ENCODE measurements at regions not wholly inside any gene's neighbourhood (a gene's known extent, or its start where the extent isn't known, plus 50 kb on each side); places are given as distances from the start of the nearest gene placed in this dataset.

DNA sequence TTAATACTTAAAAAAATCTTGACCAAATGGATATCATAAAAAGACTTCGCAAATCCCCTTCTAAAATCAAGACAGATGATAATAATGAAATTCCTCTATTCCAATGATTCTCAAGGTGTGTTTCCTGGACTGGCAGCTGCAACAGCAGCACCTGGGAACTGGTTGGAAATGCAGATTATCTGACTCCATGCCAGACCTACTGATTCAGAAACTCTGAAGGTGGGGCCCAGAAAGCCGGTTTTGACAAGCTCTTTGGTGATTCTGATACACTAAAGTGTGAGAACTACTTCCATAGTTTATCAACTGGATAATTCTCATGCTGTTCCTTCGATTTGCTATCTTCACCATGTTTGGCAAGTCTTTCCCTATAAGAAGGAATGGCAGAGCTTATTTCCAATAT lies 252.1 kb downstream of the COL12A1 start:
- no peak for ATAC-seq
- H3K4me1 ChIP-seq, result no peaks in the 10 kb centered on the region
- H3K9me3 ChIP-seq, result peaks cover 5% of the 10 kb centered on the region
- TF ChIP-seq, protein P1, sequence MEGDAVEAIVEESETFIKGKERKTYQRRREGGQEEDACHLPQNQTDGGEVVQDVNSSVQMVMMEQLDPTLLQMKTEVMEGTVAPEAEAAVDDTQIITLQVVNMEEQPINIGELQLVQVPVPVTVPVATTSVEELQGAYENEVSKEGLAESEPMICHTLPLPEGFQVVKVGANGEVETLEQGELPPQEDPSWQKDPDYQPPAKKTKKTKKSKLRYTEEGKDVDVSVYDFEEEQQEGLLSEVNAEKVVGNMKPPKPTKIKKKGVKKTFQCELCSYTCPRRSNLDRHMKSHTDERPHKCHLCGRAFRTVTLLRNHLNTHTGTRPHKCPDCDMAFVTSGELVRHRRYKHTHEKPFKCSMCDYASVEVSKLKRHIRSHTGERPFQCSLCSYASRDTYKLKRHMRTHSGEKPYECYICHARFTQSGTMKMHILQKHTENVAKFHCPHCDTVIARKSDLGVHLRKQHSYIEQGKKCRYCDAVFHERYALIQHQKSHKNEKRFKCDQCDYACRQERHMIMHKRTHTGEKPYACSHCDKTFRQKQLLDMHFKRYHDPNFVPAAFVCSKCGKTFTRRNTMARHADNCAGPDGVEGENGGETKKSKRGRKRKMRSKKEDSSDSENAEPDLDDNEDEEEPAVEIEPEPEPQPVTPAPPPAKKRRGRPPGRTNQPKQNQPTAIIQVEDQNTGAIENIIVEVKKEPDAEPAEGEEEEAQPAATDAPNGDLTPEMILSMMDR (IDR thresholded peaks at IDR 0.05), result no peak
- H3K27me3 ChIP-seq (ENCODE audit: low read depth), result no peaks in the 10 kb centered on the region
- no peaks in the 10 kb centered on the region for H3K36me3 ChIP-seq
- no peak overlapping the region for H3K27ac ChIP-seq
- no peak for DNase-seq
- intact Hi-C loops (cut with DNase I), result no loop called here
- no peak overlapping the region for H3K4me3 ChIP-seq

DNA sequence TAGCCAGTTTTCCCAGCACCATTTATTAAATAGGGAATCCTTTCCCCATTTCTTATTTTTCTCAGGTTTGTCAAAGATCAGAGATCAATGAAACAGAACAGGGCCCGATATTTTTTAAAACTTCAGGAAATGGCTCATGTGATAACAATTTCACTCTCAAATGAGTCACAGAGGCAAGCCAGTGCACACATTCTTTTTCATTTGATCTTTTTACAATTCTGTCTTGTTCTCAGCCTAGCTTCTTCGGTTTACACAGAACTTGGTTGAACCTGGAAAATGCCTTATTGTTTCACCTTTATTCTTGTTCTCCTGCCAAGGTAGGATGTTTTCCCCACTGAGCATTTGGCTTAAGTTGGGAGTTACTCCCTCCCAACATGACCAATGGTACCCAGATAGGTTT lies 258.9 kb downstream of the COL12A1 start:
- peaks cover 3% of the 10 kb centered on the region for H3K9me3 ChIP-seq
- ATAC-seq, result no peak
- no peak for DNase-seq
- no peak overlapping the region for H3K27ac ChIP-seq
- intact Hi-C loops (cut with DNase I), result no loop called here
- H3K4me3 ChIP-seq, result no peak overlapping the region
- H3K4me1 ChIP-seq, result no peaks in the 10 kb centered on the region
- TF ChIP-seq, protein P1 (IDR thresholded peaks at IDR 0.05), result no peak
- H3K27me3 ChIP-seq (ENCODE audit: low read depth), result no peaks in the 10 kb centered on the region
- no peaks in the 10 kb centered on the region for H3K36me3 ChIP-seq

DNA sequence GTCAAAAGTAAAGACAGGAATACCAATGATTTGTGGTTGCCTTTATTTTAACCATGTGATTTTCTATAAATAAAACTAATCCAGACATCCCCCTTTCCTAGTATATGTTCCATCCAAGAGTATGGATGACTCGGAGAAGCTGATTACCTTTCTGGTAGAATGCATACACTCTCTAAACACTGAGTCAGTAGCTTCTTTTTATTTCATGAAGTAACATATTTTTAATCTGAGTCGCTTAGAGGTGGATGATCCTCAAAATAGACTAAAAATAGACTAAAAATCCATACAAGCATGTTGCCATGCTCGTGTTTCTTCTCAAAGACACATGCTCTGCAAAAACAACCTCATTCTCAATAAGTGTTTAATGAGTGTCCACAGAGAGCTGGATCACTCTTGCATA lies 263.7 kb downstream of the COL12A1 start:
- DNase-seq, result no peak
- intact Hi-C loops (cut with DNase I), result no loop called here
- no peaks in the 10 kb centered on the region for H3K36me3 ChIP-seq
- H3K27me3 ChIP-seq (ENCODE audit: low read depth), result no peaks in the 10 kb centered on the region
- no peaks in the 10 kb centered on the region for H3K4me1 ChIP-seq
- TF ChIP-seq, protein P1 (IDR thresholded peaks at IDR 0.05), result no peak
- ATAC-seq, result no peak
- H3K9me3 ChIP-seq, result no peaks in the 10 kb centered on the region
- no peak overlapping the region for H3K27ac ChIP-seq
- H3K4me3 ChIP-seq, result no peak overlapping the region

DNA sequence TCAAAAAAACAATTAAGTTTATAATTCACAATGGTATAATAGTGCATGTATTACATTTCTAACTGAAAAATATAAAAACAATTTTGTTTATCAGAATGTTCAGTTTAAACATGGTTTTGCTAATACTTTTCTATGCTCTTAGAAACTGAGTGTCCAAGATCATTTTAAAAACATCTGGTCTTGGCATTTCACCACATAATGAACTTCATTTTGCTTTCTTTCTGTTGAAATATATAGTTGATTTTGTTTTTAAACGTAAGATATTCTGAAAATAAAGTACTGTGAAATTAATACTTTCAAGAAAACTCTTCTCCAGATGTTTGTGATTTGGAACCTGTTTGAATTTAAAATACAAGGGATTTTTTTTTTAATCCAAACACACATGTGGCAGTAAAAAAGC lies 264.4 kb downstream of the COL12A1 start:
- intact Hi-C loops (cut with DNase I), result no loop called here
- DNase-seq (no peak), ATAC-seq (no peak)
- Histone ChIP-seq H3K27ac (no peak overlapping the region), H3K4me3 (no peak overlapping the region), H3K36me3 (no peaks in the 10 kb centered on the region), H3K4me1 (no peaks in the 10 kb centered on the region), H3K9me3 (no peaks in the 10 kb centered on the region), H3K27me3 (ENCODE audit: low read depth) (no peaks in the 10 kb centered on the region)
- TF ChIP-seq, protein P1 (IDR thresholded peaks at IDR 0.05), result no peak

DNA sequence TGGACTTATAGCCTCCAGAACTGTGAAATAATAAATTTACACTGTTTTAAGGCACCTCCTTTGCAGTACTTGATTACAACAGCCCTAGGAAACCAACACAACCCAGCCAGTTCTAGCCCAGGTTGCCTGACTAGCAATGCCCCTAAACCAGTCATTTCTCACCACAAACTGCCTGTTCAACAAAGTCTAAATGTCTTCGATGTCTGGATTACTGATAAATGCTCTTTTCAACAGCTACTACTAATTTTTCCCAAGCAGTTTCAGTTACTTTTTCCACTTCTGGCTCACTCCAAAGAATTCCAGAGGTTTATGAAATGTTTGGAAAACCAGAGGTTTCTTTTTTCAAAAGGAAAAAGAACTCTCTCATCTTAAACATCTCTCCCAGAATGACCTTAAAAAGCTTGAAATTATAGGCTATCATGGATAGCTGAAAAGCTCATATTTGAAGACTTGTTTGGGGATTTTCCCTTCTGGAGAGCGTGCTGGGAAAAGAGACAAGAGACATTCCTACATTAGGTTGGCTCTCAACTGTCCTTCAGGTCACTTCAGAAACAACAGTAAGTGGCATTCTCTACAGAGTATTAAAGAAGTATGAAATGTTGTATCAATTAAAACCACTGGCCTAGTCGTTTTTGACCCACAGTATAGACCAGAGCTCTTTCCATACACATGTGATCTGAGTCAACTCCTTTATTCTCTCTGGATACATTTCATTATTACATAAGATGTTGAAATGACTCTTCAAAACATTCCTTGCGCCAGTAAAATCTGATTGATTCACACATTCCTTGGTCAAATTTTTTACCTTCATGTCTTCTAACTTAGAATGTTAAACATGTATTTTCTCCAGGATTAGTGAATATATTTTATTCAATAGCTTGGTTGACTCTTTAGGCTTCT lies 265.9 kb downstream of the COL12A1 start:
- no peak overlapping the region for H3K27ac ChIP-seq
- H3K9me3 ChIP-seq, result no peaks in the 10 kb centered on the region
- H3K4me1 ChIP-seq, result no peaks in the 10 kb centered on the region
- no peak overlapping the region for H3K4me3 ChIP-seq
- H3K36me3 ChIP-seq, result no peaks in the 10 kb centered on the region
- DNase-seq, result no peak
- intact Hi-C loops (cut with DNase I), result no loop called here
- no peak for ATAC-seq
- H3K27me3 ChIP-seq (ENCODE audit: low read depth), result no peaks in the 10 kb centered on the region
- TF ChIP-seq, protein P1 (IDR thresholded peaks at IDR 0.05), result no peak
